SIG-M5 treated with dmso at 0.1 percent for 504 hours (cell line): ENCODE measurements at regions not wholly inside any gene's neighbourhood (a gene's known extent, or its start where the extent isn't known, plus 50 kb on each side); places are given as distances from the start of the nearest gene placed in this dataset.
"Not testable (repeated sequence)": the region's sequence is repeated elsewhere in the genome, so short reads cannot be mapped to it uniquely, and the experiment has no call there.

Experiments
- DNase-seq: peaks from one replicate; lab custom pipeline; 2025; ENCODE audit not compliant: unreplicated experiment; lab: John Stamatoyannopoulos, UW

GRCh38 chr4:107562316-107562715 is 157.7 kb downstream of the PAPSS1 start:
- no peak for DNase-seq

DNA sequence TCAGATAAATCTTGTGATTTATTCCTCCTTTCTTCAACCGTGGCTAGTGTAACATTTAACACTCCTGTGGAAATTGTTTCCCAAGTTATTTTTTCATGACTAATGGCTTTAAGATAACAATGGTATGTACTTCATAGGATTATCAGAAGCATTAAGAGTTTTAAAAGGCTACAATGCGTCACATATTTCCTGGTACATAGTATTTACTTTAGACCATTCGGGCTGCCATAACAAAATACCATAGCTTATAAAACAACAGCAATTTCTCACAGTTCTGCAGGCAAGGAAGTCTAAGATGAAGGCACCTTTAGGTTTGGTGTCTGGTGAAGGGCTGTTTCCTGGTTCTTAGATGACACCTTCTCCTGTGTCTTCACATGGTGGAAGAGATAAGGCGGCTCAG is 158.6 kb downstream of the PAPSS1 start:
- DNase-seq, result no peak

DNA sequence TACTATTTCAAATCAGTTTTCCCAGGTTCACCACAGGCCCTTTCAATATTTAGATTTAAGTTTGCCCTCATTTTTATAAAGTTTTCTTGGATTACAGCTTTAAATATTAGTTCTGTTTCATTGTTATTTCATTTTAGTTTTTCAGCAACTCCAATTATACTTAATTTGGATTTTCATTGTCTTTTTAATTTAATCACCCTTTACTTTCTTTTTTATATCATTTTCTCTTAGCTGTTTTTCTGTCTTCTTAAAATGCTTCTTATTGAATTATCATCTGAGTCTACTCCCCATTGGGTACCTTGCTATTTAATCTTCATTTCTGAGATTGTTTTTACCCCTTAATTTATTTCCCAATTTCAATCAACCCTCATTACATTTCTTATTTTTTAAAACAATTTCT is 160.4 kb downstream of the PAPSS1 start:
- no peak for DNase-seq

- no peak for DNase-seq
These were observed 167.7 kb downstream of the PAPSS1 start for GRCh38 chr4:107552306-107552705.

GRCh38 chr4:107548211-107548905 is 171.7 kb downstream of the PAPSS1 start:
- no peak for DNase-seq

GRCh38 chr4:107546638-107547037 is 173.4 kb downstream of the PAPSS1 start:
- no peak for DNase-seq

GRCh38 chr4:107541511-107541910 is 178.5 kb downstream of the PAPSS1 start:
- no peak for DNase-seq

- DNase-seq, result no peak
These were observed 188.1 kb downstream of the PAPSS1 start for GRCh38 chr4:107531927-107532326.

DNA sequence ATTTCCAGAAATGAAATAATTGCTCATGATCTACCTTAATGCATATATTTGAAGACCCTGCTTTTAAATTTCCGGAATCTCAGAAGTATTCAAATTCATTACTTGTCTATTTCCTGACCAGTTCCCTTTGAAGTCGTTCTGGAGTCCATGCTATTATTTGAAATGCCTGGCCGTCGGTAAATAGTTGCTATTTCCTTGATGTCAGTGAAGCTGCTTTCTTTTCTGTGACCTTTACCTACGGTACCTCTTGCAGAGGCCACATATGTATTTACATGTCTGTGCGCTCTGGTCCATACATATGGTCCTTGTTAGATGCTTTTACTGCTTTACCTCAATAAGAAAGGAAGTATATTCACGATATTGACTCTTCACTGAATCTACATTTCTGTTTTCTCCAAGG is 199.7 kb downstream of the PAPSS1 start:
- DNase-seq, result no peak

- DNase-seq, result peak; percentile 12
These were observed 201.0 kb downstream of the PAPSS1 start for GRCh38 chr4:107519053-107519452.

- no peak for DNase-seq
These were observed 202.0 kb downstream of the PAPSS1 start for GRCh38 chr4:107518076-107518475.

GRCh38 chr4:107512549-107512948 is 207.5 kb downstream of the PAPSS1 start:
- no peak for DNase-seq

- DNase-seq, result no peak
These were observed 210.4 kb downstream of the PAPSS1 start for GRCh38 chr4:107509615-107510014.

DNA sequence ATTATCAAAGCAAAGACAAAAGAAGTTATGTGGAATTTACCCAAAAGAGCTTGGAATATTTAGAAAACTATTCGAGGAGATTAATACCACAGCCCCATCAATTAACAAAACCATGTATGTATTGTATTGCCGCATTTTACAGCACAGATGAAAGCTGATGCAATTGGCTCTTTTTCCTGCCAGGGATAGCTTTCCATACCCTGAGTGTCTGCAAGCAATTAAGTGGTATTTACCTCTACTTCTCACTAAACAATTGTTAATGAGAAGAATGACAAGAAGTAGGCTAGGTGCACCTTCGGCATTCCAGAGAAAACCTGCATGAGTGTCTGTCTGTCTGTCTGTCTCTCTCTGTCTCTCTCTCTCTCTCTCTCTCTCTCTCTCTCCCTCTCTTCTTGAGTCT is 219.5 kb downstream of the PAPSS1 start:
- DNase-seq, result no peak

GRCh38 chr4:107497054-107497453 is 223.0 kb downstream of the PAPSS1 start:
- no peak for DNase-seq

GRCh38 chr4:107492566-107492965 is 227.5 kb downstream of the PAPSS1 start:
- no peak for DNase-seq

DNA sequence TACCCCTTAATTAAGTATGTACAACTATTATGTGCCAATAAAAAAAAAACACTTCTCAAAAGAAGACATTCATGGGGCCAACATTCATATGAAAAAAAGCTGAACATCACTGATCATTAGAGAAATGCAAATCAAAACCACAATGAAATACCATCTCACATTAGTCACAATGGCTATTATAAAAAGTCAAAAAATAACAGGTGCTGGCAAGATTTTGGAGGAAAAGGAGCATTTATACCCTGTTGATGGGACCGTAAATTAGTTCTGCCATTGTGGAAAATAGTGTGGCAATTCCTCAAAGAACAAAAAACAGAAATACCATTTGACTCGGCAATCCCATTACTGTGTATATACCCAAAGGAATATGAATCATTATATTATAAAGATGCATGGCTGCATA is 229.9 kb downstream of the PAPSS1 start:
- DNase-seq, result no peak

GRCh38 chr4:107483621-107484020 is 236.4 kb downstream of the PAPSS1 start:
- DNase-seq, result not testable (repeated sequence)

GRCh38 chr4:107482546-107482945 is 237.5 kb downstream of the PAPSS1 start:
- no peak for DNase-seq

- no peak for DNase-seq
These were observed 241.6 kb downstream of the PAPSS1 start for GRCh38 chr4:107478327-107478980.

GRCh38 chr4:107473126-107473525 is 246.9 kb downstream of the PAPSS1 start:
- no peak for DNase-seq

DNA sequence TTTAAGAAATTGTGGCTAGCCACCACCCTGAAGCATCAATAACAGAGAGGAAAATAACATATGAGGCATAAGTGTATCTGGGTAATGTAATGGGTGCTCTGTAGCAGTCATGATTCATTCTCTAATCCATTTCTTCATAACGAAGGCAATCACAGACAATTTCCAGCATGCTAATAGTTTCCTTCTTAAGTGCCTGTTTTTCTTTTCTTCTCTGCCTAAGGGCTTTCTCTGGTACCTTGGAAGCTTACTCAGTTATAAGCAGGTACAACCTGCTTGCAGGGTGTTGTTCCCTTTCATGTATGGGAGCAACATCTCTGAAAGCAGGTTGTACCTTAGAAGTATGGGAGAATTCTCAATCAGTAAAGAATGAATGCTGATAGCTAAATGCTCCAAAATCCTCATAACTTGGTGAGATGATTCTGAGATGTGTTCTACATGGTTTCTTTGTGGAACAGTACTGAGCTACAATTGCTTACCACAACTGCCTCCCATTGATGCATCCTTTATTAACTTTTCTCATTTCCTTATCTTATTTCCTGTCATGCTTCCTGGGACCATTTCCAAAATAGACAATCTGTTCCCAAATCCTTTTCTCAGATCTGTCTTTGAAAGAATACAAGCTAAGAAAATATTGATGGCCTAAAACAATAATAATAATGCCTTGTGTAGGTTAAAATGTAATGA is 247.6 kb downstream of the PAPSS1 start:
- no peak for DNase-seq
